ENCODE measurements at regions not wholly inside any gene's neighbourhood (a gene's known extent, or its start where the extent isn't known, plus 50 kb on each side); places are given as distances from the start of the nearest gene placed in this dataset.
A peak's percentile ranks its signal among the peaks of the same experiment; 100 is the strongest.

DNA sequence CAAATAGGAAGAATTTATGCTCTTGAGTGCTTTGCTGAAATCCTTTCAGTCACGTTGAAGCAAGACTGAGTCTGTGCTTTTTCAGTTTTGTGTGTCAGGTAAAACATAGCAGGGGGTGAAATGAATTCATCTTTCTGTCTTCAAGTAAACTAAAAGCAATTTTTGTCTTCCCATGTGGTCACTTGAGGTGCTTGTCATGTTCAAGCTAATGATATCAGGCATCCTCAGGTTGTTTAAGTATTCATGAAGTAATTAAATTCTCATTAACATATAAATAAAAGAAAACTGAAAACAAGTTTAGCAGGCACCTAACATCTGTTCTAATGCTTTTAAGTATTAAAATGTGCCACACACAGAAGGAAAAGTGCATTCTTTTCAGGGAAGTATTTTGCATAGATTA is 2701.3 kb downstream of the PCDH9 start:
- Histone ChIP-seq H2AFZ (ENCODE audit: insufficient read depth, low read length, poor library complexity) (no peak overlapping the region), H3K23ac (ENCODE audit: low read length) (no peak overlapping the region), H4K91ac (ENCODE audit: low read depth, low read length) (no peak overlapping the region), H2BK5ac (ENCODE audit: low read depth, low read length, poor library complexity) (no peak overlapping the region), H3K27ac (ENCODE audit: low read depth, low read length) (no peak overlapping the region), H3K14ac (ENCODE audit: low read length) (no peak overlapping the region), H3K79me1 (ENCODE audit: low read length) (peaks cover 2% of the 10 kb centered on the region), H3K27me3 (ENCODE audit: insufficient read depth, low read length) (no peaks in the 10 kb centered on the region), H4K8ac (ENCODE audit: low read depth, low read length) (no peak overlapping the region), H3K9me3 (ENCODE audit: insufficient read depth, low read depth, low read length) (peaks cover 2% of the 10 kb centered on the region), H4K12ac (ENCODE audit: low read depth, low read length) (no peak overlapping the region), H2BK12ac (ENCODE audit: low read length) (no peak overlapping the region), H3K18ac (ENCODE audit: low read length) (no peak overlapping the region), H3K9ac (ENCODE audit: low read length) (no peak overlapping the region), H3K4me3 (ENCODE audit: low read depth, low read length) (no peak overlapping the region), H2AK5ac (ENCODE audit: low read length) (no peak overlapping the region), H3K4ac (ENCODE audit: low read depth, low read length) (no peak overlapping the region), H3K4me1 (ENCODE audit: control insufficient read depth in 1 of 2, insufficient read depth in 2 of 2, low read length in 2 of 2) (peaks cover 0 to 3% of the 10 kb centered on the region in 2 experiments), H2BK120ac (ENCODE audit: insufficient read depth, low read length, poor library complexity) (no peak overlapping the region), H3K36me3 (ENCODE audit: control insufficient read depth in 1 of 2, insufficient read depth in 2 of 2, low read length in 2 of 2) (peaks cover 0 to 3% of the 10 kb centered on the region in 2 experiments), H3K4me2 (ENCODE audit: low read length) (no peak overlapping the region), H3K79me2 (ENCODE audit: control insufficient read depth, insufficient read depth, low read length, poor library complexity) (no peaks in the 10 kb centered on the region)
- WGBS (ENCODE audit: extremely low coverage, insufficient coverage, insufficient read length), result no CpG with 5 or more reads among the region's 1 CpG
- no peak for DNase-seq

DNA sequence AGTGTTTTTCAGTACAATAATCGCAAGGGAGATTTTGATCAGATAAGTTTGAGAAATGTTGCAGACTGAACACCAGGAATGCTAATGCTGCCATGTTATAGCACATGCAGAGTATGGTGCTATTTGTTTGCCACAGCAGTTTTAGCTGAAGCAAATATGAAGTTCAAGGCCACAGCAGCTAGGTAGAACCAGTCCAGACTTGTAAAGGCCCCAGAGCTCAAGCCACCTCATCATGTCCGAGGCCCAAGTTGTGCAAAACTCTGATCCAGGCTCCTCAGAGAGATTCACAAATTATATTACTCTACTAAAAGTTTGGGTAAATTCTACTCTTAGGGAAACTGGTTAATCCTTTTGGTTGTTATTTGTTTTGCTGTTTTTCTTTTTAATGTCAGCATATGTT is 2702.6 kb downstream of the PCDH9 start:
- Histone ChIP-seq H3K4me3 (ENCODE audit: low read depth, low read length) (no peak overlapping the region), H3K9ac (ENCODE audit: low read length) (no peak overlapping the region), H3K27ac (ENCODE audit: low read depth, low read length) (peak overlapping the region; percentile 67), H4K12ac (ENCODE audit: low read depth, low read length) (no peak overlapping the region), H3K36me3 (ENCODE audit: control insufficient read depth in 1 of 2, insufficient read depth in 2 of 2, low read length in 2 of 2) (peaks cover 0 to 3% of the 10 kb centered on the region in 2 experiments), H3K23ac (ENCODE audit: low read length) (no peak overlapping the region), H2BK5ac (ENCODE audit: low read depth, low read length, poor library complexity) (peak overlapping the region; percentile 19), H3K4me1 (ENCODE audit: control insufficient read depth in 1 of 2, insufficient read depth in 2 of 2, low read length in 2 of 2) (peaks cover 0 to 3% of the 10 kb centered on the region in 2 experiments), H4K91ac (ENCODE audit: low read depth, low read length) (peak overlapping the region; percentile 80), H3K18ac (ENCODE audit: low read length) (no peak overlapping the region), H4K8ac (ENCODE audit: low read depth, low read length) (no peak overlapping the region), H2BK12ac (ENCODE audit: low read length) (peak overlapping the region; percentile 9), H3K4ac (ENCODE audit: low read depth, low read length) (no peak overlapping the region), H2BK120ac (ENCODE audit: insufficient read depth, low read length, poor library complexity) (peak overlapping the region; percentile 60), H3K9me3 (ENCODE audit: insufficient read depth, low read depth, low read length) (peaks cover 2% of the 10 kb centered on the region), H3K79me2 (ENCODE audit: control insufficient read depth, insufficient read depth, low read length, poor library complexity) (no peaks in the 10 kb centered on the region), H3K79me1 (ENCODE audit: low read length) (peaks cover 2% of the 10 kb centered on the region), H2AFZ (ENCODE audit: insufficient read depth, low read length, poor library complexity) (no peak overlapping the region), H3K4me2 (ENCODE audit: low read length) (no peak overlapping the region), H3K27me3 (ENCODE audit: insufficient read depth, low read length) (no peaks in the 10 kb centered on the region), H2AK5ac (ENCODE audit: low read length) (no peak overlapping the region), H3K14ac (ENCODE audit: low read length) (no peak overlapping the region)
- no peak for DNase-seq
- no CpG with 5 or more reads among the region's 2 CpGs for WGBS (ENCODE audit: extremely low coverage, insufficient coverage, insufficient read length)

- H3K79me1 ChIP-seq (ENCODE audit: low read length), result peaks cover 2% of the 10 kb centered on the region
- peak overlapping the region; percentile 41 for H2BK120ac ChIP-seq (ENCODE audit: insufficient read depth, low read length, poor library complexity)
- H4K12ac ChIP-seq (ENCODE audit: low read depth, low read length), result no peak overlapping the region
- no peak overlapping the region for H3K23ac ChIP-seq (ENCODE audit: low read length)
- peak overlapping the region; percentile 1 for H2BK5ac ChIP-seq (ENCODE audit: low read depth, low read length, poor library complexity)
- H3K27ac ChIP-seq (ENCODE audit: low read depth, low read length), result no peak overlapping the region
- WGBS (ENCODE audit: extremely low coverage, insufficient coverage, insufficient read length), result no CpG with 5 or more reads among the region's 15 CpGs
- no peak overlapping the region for H3K18ac ChIP-seq (ENCODE audit: low read length)
- H4K8ac ChIP-seq (ENCODE audit: low read depth, low read length), result no peak overlapping the region
- H3K36me3 ChIP-seq (ENCODE audit: control insufficient read depth in 1 of 2, insufficient read depth in 2 of 2, low read length in 2 of 2), result peaks cover 0 to 3% of the 10 kb centered on the region in 2 experiments
- no peaks in the 10 kb centered on the region for H3K27me3 ChIP-seq (ENCODE audit: insufficient read depth, low read length)
- H2AK5ac ChIP-seq (ENCODE audit: low read length), result no peak overlapping the region
- H2AFZ ChIP-seq (ENCODE audit: insufficient read depth, low read length, poor library complexity), result no peak overlapping the region
- no peak overlapping the region for H3K9ac ChIP-seq (ENCODE audit: low read length)
- no peak overlapping the region for H3K4ac ChIP-seq (ENCODE audit: low read depth, low read length)
- DNase-seq, result no peak
- no peak overlapping the region for H3K4me3 ChIP-seq (ENCODE audit: low read depth, low read length)
- H3K14ac ChIP-seq (ENCODE audit: low read length), result no peak overlapping the region
- peaks cover 4% of the 10 kb centered on the region for H3K9me3 ChIP-seq (ENCODE audit: insufficient read depth, low read depth, low read length)
- peak overlapping the region; percentile 19 for H4K91ac ChIP-seq (ENCODE audit: low read depth, low read length)
- H3K4me2 ChIP-seq (ENCODE audit: low read length), result no peak overlapping the region
- H2BK12ac ChIP-seq (ENCODE audit: low read length), result peak overlapping the region; percentile 11
- peaks cover 0 to 3% of the 10 kb centered on the region in 2 experiments for H3K4me1 ChIP-seq (ENCODE audit: control insufficient read depth in 1 of 2, insufficient read depth in 2 of 2, low read length in 2 of 2)
- no peaks in the 10 kb centered on the region for H3K79me2 ChIP-seq (ENCODE audit: control insufficient read depth, insufficient read depth, low read length, poor library complexity)
These were observed 2704.4 kb downstream of the PCDH9 start for GRCh38 chr13:64525687-64526086.

DNA sequence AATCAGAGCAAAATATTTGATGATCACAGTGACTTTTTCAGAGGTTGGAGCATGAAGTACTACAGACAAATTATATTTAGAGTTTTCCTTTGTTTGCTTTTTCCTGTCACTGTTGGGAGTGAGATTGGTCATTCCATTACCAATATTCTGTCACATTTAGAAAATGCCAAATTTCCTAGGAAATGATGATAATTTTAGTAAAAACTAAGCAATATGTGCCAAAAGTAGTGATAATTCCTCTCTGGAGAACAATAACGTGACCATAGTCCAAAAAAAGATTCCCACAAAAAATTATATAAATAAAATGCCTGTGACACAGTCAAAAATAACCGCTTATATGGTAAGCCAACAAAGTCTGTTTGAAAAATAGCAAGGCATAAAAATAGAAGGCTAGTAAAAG is 2719.4 kb downstream of the PCDH9 start:
- no CpG with 5 or more reads among the region's 2 CpGs for WGBS (ENCODE audit: extremely low coverage, insufficient coverage, insufficient read length)
- Histone ChIP-seq H4K12ac (ENCODE audit: low read depth, low read length) (no peak overlapping the region), H2AK5ac (ENCODE audit: low read length) (no peak overlapping the region), H3K4me2 (ENCODE audit: low read length) (no peak overlapping the region), H2BK120ac (ENCODE audit: insufficient read depth, low read length, poor library complexity) (no peak overlapping the region), H3K23ac (ENCODE audit: low read length) (no peak overlapping the region), H3K4me1 (ENCODE audit: control insufficient read depth in 1 of 2, insufficient read depth in 2 of 2, low read length in 2 of 2) (no peaks in the 10 kb centered on the region), H3K27me3 (ENCODE audit: insufficient read depth, low read length) (no peaks in the 10 kb centered on the region), H3K79me1 (ENCODE audit: low read length) (no peaks in the 10 kb centered on the region), H3K4me3 (ENCODE audit: low read depth, low read length) (no peak overlapping the region), H4K91ac (ENCODE audit: low read depth, low read length) (no peak overlapping the region), H3K9ac (ENCODE audit: low read length) (no peak overlapping the region), H3K9me3 (ENCODE audit: insufficient read depth, low read depth, low read length) (no peaks in the 10 kb centered on the region), H3K14ac (ENCODE audit: low read length) (no peak overlapping the region), H3K36me3 (ENCODE audit: control insufficient read depth in 1 of 2, insufficient read depth in 2 of 2, low read length in 2 of 2) (peaks cover 0 to 2% of the 10 kb centered on the region in 2 experiments), H2BK12ac (ENCODE audit: low read length) (no peak overlapping the region), H2AFZ (ENCODE audit: insufficient read depth, low read length, poor library complexity) (no peak overlapping the region), H4K8ac (ENCODE audit: low read depth, low read length) (no peak overlapping the region), H3K4ac (ENCODE audit: low read depth, low read length) (no peak overlapping the region), H3K79me2 (ENCODE audit: control insufficient read depth, insufficient read depth, low read length, poor library complexity) (no peaks in the 10 kb centered on the region), H3K27ac (ENCODE audit: low read depth, low read length) (no peak overlapping the region), H2BK5ac (ENCODE audit: low read depth, low read length, poor library complexity) (no peak overlapping the region), H3K18ac (ENCODE audit: low read length) (no peak overlapping the region)
- DNase-seq, result no peak
